ENCODE measurements at regions not wholly inside any gene's neighbourhood (a gene's known extent, or its start where the extent isn't known, plus 50 kb on each side); places are given as distances from the start of the nearest gene placed in this dataset.

GRCh38 chr4:100841911-100842310 lies 324.1 kb upstream of the EMCN start:
- Histone ChIP-seq H3K27ac (no peak overlapping the region), H3K36me3 (no peaks in the 10 kb centered on the region), H3K9me3 (no peaks in the 10 kb centered on the region), H3K4me1 (replicated peaks) (no peaks in the 10 kb centered on the region), H3K4me3 (no peak overlapping the region), H3K27me3 (replicated peaks; ENCODE audit: insufficient read depth) (no peaks in the 10 kb centered on the region)
- 97% methylated on average over 2 of the region's 2 CpGs for WGBS
- intact Hi-C loops (cut with DNase I): no loop called here
- no peak for TF ChIP-seq POLR2A (IDR thresholded peaks at IDR 0.05)
- no peak for TF ChIP-seq POLR2AphosphoS5 (IDR thresholded peaks at IDR 0.05)
- TF ChIP-seq, protein P1, sequence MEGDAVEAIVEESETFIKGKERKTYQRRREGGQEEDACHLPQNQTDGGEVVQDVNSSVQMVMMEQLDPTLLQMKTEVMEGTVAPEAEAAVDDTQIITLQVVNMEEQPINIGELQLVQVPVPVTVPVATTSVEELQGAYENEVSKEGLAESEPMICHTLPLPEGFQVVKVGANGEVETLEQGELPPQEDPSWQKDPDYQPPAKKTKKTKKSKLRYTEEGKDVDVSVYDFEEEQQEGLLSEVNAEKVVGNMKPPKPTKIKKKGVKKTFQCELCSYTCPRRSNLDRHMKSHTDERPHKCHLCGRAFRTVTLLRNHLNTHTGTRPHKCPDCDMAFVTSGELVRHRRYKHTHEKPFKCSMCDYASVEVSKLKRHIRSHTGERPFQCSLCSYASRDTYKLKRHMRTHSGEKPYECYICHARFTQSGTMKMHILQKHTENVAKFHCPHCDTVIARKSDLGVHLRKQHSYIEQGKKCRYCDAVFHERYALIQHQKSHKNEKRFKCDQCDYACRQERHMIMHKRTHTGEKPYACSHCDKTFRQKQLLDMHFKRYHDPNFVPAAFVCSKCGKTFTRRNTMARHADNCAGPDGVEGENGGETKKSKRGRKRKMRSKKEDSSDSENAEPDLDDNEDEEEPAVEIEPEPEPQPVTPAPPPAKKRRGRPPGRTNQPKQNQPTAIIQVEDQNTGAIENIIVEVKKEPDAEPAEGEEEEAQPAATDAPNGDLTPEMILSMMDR (IDR thresholded peaks at IDR 0.05): no peak
- no peak for DNase-seq (ENCODE audit: low spot score)

DNA sequence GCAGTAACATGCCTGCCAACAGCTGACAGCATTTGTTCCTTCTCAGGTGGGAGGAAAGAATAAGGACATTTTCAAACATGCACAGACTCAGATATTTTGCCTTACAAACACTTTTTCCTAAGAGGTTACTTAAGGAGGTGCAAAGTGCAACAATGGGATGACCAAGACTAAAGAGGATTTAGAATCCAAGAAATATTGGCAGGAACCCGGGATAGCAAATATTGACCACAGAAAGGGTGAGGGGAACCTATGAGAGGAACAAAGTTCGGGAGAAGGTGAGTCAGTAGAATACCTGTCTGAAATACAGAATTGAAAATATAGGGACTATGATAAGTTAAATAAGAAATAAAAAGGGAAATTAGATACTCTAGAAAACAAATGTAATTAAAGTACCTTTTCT lies 321.9 kb upstream of the EMCN start:
- Histone ChIP-seq H3K27me3 (replicated peaks; ENCODE audit: insufficient read depth) (no peaks in the 10 kb centered on the region), H3K36me3 (no peaks in the 10 kb centered on the region), H3K27ac (no peak overlapping the region), H3K4me1 (replicated peaks) (no peaks in the 10 kb centered on the region), H3K4me3 (no peak overlapping the region), H3K9me3 (no peaks in the 10 kb centered on the region)
- DNase-seq (ENCODE audit: low spot score): no peak
- intact Hi-C loops (cut with DNase I): no loop called here
- WGBS: 92% methylated on average over 2 of the region's 2 CpGs
- no peak for TF ChIP-seq POLR2A (IDR thresholded peaks at IDR 0.05)
- TF ChIP-seq POLR2AphosphoS5 (IDR thresholded peaks at IDR 0.05): no peak
- TF ChIP-seq, protein P1 (IDR thresholded peaks at IDR 0.05): no peak

DNA sequence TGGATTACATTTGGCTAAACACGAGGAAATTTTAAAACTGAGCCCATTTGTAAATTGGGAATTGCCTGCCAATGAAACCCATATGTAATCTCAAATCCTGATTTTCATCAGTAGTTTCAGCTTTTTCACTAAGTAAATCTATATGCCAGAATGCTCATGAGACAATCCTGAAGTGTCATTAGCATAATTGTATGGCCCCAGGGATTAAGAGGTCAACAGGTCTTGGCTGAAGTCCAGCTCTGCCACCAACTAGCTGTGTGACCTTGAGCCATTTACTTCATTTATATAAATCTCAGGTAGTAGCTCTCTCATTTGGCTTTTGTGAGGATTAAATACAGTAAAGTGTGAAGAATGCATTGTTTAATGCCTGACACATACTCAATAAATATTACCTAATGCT lies 320.5 kb upstream of the EMCN start:
- intact Hi-C loops (cut with DNase I): no loop called here
- DNase-seq (ENCODE audit: low spot score): no peak
- 94% methylated on average over 1 of the region's 1 CpG for WGBS
- H3K4me1 ChIP-seq (replicated peaks): no peaks in the 10 kb centered on the region
- no peak overlapping the region for H3K27ac ChIP-seq
- no peaks in the 10 kb centered on the region for H3K9me3 ChIP-seq
- H3K36me3 ChIP-seq: no peaks in the 10 kb centered on the region
- no peak overlapping the region for H3K4me3 ChIP-seq
- H3K27me3 ChIP-seq (replicated peaks; ENCODE audit: insufficient read depth): no peaks in the 10 kb centered on the region
- TF ChIP-seq POLR2A (IDR thresholded peaks at IDR 0.05) (no peak), POLR2AphosphoS5 (IDR thresholded peaks at IDR 0.05) (no peak)
- TF ChIP-seq, protein P1 (IDR thresholded peaks at IDR 0.05): no peak

DNA sequence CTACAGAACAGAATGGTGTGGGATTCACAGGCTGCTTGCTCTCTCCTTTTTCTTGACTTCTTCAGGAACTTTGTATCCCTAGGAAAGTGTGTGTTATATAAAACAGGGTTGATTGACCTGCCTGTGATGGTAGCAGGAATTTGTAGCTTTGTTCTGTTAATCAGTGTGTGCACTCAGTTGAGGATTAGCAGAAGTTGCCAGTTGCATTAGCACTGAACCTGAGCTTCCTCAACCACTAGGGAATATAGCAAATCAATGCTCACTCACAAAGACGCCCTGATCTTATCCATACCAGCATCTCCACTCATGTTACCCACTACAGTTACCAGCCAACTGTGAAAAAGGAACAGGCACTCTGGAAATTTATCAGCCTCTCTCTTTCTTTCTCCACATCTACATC lies 319.1 kb upstream of the EMCN start:
- intact Hi-C loops (cut with DNase I): no loop called here
- Histone ChIP-seq H3K4me3 (no peak overlapping the region), H3K4me1 (replicated peaks) (no peaks in the 10 kb centered on the region), H3K9me3 (no peaks in the 10 kb centered on the region), H3K27me3 (replicated peaks; ENCODE audit: insufficient read depth) (no peaks in the 10 kb centered on the region), H3K36me3 (no peaks in the 10 kb centered on the region), H3K27ac (no peak overlapping the region)
- TF ChIP-seq, protein P1 (IDR thresholded peaks at IDR 0.05): no peak
- TF ChIP-seq POLR2A (IDR thresholded peaks at IDR 0.05) (no peak), POLR2AphosphoS5 (IDR thresholded peaks at IDR 0.05) (no peak)
- no peak for DNase-seq (ENCODE audit: low spot score)
- 67% methylated on average over 1 of the region's 1 CpG for WGBS

GRCh38 chr4:100834616-100835015 lies 316.8 kb upstream of the EMCN start:
- Histone ChIP-seq H3K36me3 (no peaks in the 10 kb centered on the region), H3K9me3 (no peaks in the 10 kb centered on the region), H3K27me3 (replicated peaks; ENCODE audit: insufficient read depth) (no peaks in the 10 kb centered on the region), H3K4me1 (replicated peaks) (no peaks in the 10 kb centered on the region), H3K27ac (no peak overlapping the region), H3K4me3 (no peak overlapping the region)
- no peak for DNase-seq (ENCODE audit: low spot score)
- intact Hi-C loops (cut with DNase I): no loop called here
- no peak for TF ChIP-seq POLR2A (IDR thresholded peaks at IDR 0.05)
- TF ChIP-seq POLR2AphosphoS5 (IDR thresholded peaks at IDR 0.05): no peak

Measured in prostate gland (tissue), 2 donors.